ENCODE measurements at regions not wholly inside any gene's neighbourhood (a gene's known extent, or its start where the extent isn't known, plus 50 kb on each side); places are given as distances from the start of the nearest gene placed in this dataset.

- intact Hi-C loops (cut with micrococcal nuclease) = no loop called here
- peaks cover 4% of the 10 kb centered on the region for H3K27me3 Mint-ChIP-seq
Measured at GRCh38 chr7:155992107-155992506, 179.8 kb upstream of the SHH start.

DNA sequence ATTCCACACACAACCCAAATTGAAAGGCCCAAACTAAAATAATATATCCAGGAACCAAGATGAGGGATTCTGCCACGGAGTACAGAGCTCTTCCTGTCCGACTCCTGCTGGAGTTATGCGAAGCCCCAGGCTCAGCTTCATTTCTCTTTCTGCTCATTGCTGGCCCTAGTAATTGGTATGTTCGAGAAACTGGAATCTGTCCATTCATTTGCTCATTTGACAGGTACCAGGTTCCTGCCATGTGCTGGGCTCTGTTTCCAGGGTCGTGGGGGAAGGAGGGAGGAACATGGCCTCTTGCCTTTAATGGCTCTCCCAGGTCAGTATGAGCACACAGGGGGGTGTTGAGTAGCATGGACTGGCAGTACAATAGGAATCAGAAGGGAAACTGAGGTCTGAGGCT lies 179.2 kb upstream of the SHH start:
- POLR2A ChIA-PET = no interaction called here

More at GRCh38 chr7:155992107-155992506, 179.8 kb upstream of the SHH start:
- Mint-ChIP-seq H3K27ac (no peak overlapping the region), H3K4me1 (ENCODE audit: low read depth) (peaks cover 48% of the 10 kb centered on the region), H3K9me3 (peaks cover 2% of the 10 kb centered on the region), H3K36me3 (ENCODE audit: low read depth) (no peaks in the 10 kb centered on the region), H3K4me3 (no peak overlapping the region)
- ChIA-PET CTCF (no interaction called here), POLR2A (no interaction called here)
- ATAC-seq (no peak), DNase-seq (no peak)
- TF ChIP-seq, protein P1, sequence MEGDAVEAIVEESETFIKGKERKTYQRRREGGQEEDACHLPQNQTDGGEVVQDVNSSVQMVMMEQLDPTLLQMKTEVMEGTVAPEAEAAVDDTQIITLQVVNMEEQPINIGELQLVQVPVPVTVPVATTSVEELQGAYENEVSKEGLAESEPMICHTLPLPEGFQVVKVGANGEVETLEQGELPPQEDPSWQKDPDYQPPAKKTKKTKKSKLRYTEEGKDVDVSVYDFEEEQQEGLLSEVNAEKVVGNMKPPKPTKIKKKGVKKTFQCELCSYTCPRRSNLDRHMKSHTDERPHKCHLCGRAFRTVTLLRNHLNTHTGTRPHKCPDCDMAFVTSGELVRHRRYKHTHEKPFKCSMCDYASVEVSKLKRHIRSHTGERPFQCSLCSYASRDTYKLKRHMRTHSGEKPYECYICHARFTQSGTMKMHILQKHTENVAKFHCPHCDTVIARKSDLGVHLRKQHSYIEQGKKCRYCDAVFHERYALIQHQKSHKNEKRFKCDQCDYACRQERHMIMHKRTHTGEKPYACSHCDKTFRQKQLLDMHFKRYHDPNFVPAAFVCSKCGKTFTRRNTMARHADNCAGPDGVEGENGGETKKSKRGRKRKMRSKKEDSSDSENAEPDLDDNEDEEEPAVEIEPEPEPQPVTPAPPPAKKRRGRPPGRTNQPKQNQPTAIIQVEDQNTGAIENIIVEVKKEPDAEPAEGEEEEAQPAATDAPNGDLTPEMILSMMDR (IDR thresholded peaks at IDR 0.05) = no peak

GRCh38 chr7:155988416-155988815 lies 176.2 kb upstream of the SHH start:
- intact Hi-C loops (cut with micrococcal nuclease) = no loop called here
- ATAC-seq (no peak), DNase-seq (no peak)
- H3K4me3 Mint-ChIP-seq = no peak overlapping the region
- H3K4me1 Mint-ChIP-seq (ENCODE audit: low read depth) = peaks cover 20% of the 10 kb centered on the region
- H3K9me3 Mint-ChIP-seq = peaks cover 2% of the 10 kb centered on the region
- TF ChIP-seq, protein P1 (IDR thresholded peaks at IDR 0.05) = no peak
- ChIA-PET POLR2A (interaction anchor here (1.4 kb wide), 1 partner anchor 9 kb away, joined by 6 read pairs; no protein-coding TSS in a partner anchor), CTCF (no interaction called here)
- H3K36me3 Mint-ChIP-seq (ENCODE audit: low read depth) = no peaks in the 10 kb centered on the region
- H3K27me3 Mint-ChIP-seq = peaks cover 6% of the 10 kb centered on the region
- no peak overlapping the region for H3K27ac Mint-ChIP-seq

More for the DNA sequence above, 179.2 kb upstream of the SHH start:
- H3K9me3 Mint-ChIP-seq = peaks cover 2% of the 10 kb centered on the region
- intact Hi-C loops (cut with micrococcal nuclease) = no loop called here
- DNase-seq (no peak), ATAC-seq (no peak)
- TF ChIP-seq, protein P1 (IDR thresholded peaks at IDR 0.05) = no peak
- H3K36me3 Mint-ChIP-seq (ENCODE audit: low read depth) = no peaks in the 10 kb centered on the region
- H3K27ac Mint-ChIP-seq = no peak overlapping the region
- CTCF ChIA-PET = no interaction called here
- no peak overlapping the region for H3K4me3 Mint-ChIP-seq
- H3K27me3 Mint-ChIP-seq = peaks cover 4% of the 10 kb centered on the region
- peaks cover 42% of the 10 kb centered on the region for H3K4me1 Mint-ChIP-seq (ENCODE audit: low read depth)

DNA sequence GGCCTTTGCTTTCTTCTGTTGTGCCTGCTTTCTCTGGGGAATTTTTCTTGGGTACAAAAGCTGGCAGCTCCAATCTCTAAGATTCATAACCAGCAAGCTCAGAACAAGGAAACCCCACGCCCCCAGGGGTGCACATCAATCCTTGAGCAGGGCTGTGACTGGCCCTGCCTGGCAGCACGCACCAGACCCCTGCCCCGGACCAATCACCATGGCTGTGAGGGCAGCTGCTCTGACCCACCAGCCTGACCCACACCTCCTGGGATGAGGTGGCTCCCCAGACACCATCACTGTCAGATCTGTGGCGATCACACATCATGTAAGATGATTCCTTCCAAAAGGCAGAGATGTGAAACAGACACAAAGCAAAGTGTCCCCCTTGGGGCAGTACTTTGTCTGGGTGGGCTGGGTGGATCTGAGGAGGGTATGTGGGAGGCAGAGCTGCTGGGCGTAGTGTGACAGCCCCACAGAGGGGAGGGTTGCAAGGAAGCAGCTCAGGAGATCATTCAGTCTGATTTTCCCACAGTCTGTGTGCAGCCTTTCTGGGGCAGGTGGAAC lies 175.5 kb upstream of the SHH start:
- no peak overlapping the region for H3K27ac Mint-ChIP-seq
- H3K27me3 Mint-ChIP-seq = peaks cover 6% of the 10 kb centered on the region
- peaks cover 16% of the 10 kb centered on the region for H3K4me1 Mint-ChIP-seq (ENCODE audit: low read depth)
- TF ChIP-seq, protein P1 (IDR thresholded peaks at IDR 0.05) = no peak
- CTCF ChIA-PET = no interaction called here
- peaks cover 2% of the 10 kb centered on the region for H3K9me3 Mint-ChIP-seq
- DNase-seq (no peak), ATAC-seq (no peak)
- no peak overlapping the region for H3K4me3 Mint-ChIP-seq
- no peaks in the 10 kb centered on the region for H3K36me3 Mint-ChIP-seq (ENCODE audit: low read depth)
- POLR2A ChIA-PET = interaction anchor here (1.4 kb wide), 1 partner anchor 10 kb away, joined by 6 read pairs; no protein-coding TSS in a partner anchor
- intact Hi-C loops (cut with micrococcal nuclease) = no loop called here

DNA sequence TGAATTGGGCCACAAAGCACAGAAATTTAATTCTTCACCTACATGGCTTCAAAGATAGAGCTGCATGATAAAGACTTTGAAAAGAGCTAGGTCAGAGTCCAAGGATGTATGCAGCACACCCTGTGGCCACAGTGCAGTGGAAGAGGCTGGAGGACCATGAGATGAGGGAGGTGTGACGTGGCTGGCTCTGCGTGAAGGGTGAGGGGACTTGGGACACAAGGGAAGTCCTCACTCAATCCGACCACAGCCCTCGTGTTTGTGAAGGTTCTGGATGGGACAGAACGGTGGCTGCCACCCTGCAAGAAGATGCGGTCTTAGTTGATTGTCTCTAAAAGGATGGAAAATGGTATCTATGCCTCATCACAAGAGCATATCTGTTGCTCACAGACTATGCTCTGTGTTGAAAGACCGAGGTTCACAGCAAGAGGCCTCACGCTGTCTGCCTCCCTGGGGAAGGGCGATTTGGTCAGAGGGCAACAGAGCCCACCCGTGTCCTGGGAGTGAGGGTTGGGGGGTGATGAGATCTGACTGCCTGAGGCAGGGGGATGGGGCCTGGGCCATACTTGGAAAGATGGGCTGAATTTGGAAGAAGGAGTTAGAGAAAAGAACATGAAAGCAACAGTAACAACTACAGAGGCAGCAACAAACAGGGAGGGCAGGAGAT lies 174.4 kb upstream of the SHH start:
- DNase-seq (no peak), ATAC-seq (no peak)
- POLR2A ChIA-PET = no interaction called here
- Mint-ChIP-seq H3K36me3 (ENCODE audit: low read depth) (no peaks in the 10 kb centered on the region), H3K9me3 (peaks cover 2% of the 10 kb centered on the region), H3K27me3 (peaks cover 6% of the 10 kb centered on the region), H3K4me1 (ENCODE audit: low read depth) (peaks cover 7% of the 10 kb centered on the region), H3K4me3 (no peak overlapping the region), H3K27ac (no peak overlapping the region)
- intact Hi-C loops (cut with micrococcal nuclease) = no loop called here
- TF ChIP-seq, protein P1 (IDR thresholded peaks at IDR 0.05) = no peak
- CTCF ChIA-PET = no interaction called here
